ENCODE measurements at regions not wholly inside any gene's neighbourhood (a gene's known extent, or its start where the extent isn't known, plus 50 kb on each side); places are given as distances from the start of the nearest gene placed in this dataset.
A peak's percentile ranks its signal among the peaks of the same experiment; 100 is the strongest.

DNA sequence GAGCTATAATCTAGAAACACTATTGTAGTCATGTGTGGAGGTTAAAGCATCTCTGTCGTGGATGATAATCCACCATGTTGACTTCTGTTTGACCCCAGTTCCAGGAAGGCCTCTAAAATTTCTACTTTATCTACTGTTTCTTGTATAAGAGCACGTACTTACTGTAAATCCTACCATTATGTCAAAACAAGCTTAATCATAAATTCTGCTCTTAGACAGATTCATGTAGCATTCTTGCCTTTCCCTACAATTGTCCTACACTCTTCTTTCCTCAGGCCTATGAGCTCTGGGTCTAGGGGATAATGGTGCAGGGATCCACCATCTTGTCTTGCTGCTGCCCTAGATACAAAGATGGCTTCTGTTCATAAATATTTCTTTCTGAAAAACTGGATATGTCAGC is 2594.3 kb downstream of the ARAP2 start:
- no peak for DNase-seq (ENCODE audit: low read depth, low spot score)
- Histone ChIP-seq H3K4me2 (ENCODE audit: low read length) (no peak overlapping the region), H3K9me3 (ENCODE audit: control insufficient read depth in 1 of 2, insufficient read depth in 1 of 2, low read depth in 1 of 2, low read length in 2 of 2) (no peaks in the 10 kb centered on the region), H3K36me3 (ENCODE audit: control insufficient read depth in 1 of 2, insufficient read depth in 2 of 2, low read length in 2 of 2) (no peaks in the 10 kb centered on the region), H4K20me1 (ENCODE audit: insufficient read depth) (no peaks in the 10 kb centered on the region), H3K4me3 (replicated peaks in 1 of 2; ENCODE audit: low read depth in 1 of 2, low read length in 2 of 2) (no peak overlapping the region), H2AFZ (ENCODE audit: low read depth, low read length, poor library complexity, severe bottlenecking) (peak overlapping the region; percentile 13), H3K9ac (ENCODE audit: low read length) (no peak overlapping the region), H3K27me3 (ENCODE audit: insufficient read depth, low read length) (no peaks in the 10 kb centered on the region), H3K27ac (ENCODE audit: low read depth, low read length) (no peak overlapping the region), H3K79me2 (ENCODE audit: insufficient read depth, low read length) (no peaks in the 10 kb centered on the region), H3K9me2 (ENCODE audit: insufficient read depth) (no peaks in the 10 kb centered on the region), H3K4me1 (ENCODE audit: control insufficient read depth in 1 of 2, insufficient read depth in 2 of 2, low read length in 2 of 2) (no peaks in the 10 kb centered on the region)
- TF ChIP-seq SRF (IDR thresholded peaks at IDR 0.05; ENCODE audit: low read depth) = no peak
- no peak for TF ChIP-seq SIN3A (IDR thresholded peaks at IDR 0.05; ENCODE audit: low read depth)
- no peak for TF ChIP-seq CBX3 (IDR thresholded peaks at IDR 0.05; ENCODE audit: low read depth)
- TF ChIP-seq EZH2phosphoT487 (IDR thresholded peaks at IDR 0.05; ENCODE audit: borderline replicate concordance) = no peak
- ChIA-PET POLR2A (no interaction called here), RAD21 (ENCODE audit: low non-redundant PET in 1 of 2, low total read pairs in 2 of 2, uncharacterized antibody in 2 of 2, unreplicated experiment in 2 of 2) (no interaction called here), CTCF (interaction anchor here (1.5 kb wide), 1 partner anchor 1070 kb away, joined by 6 read pairs; no protein-coding TSS in a partner anchor)
- intact Hi-C loops (cut with micrococcal nuclease) = no loop called here
- ATAC-seq = no peak
- BruUV-seq (replicated peaks) = no TSS peak

DNA sequence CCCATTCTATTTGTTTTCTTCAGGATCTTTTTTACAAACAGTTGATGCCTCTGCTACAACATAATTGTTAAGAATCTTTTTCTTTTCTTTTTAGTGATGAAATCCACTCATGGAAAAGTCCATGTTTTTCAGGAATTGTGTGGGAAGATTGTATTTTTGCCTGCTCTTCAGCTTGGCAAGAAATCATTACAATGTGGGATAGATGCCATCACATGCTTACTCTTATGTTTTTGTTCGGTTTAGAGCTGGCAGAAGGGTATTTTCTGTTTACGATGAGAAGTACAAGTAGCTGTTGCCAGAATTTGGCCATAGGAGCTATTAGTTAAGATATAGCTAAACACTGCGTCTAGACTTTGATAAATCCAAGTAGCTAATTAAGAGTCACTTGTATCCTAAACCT is 2585.3 kb downstream of the ARAP2 start:
- Histone ChIP-seq H3K4me3 (replicated peaks in 1 of 2; ENCODE audit: low read depth in 1 of 2, low read length in 2 of 2) (no peak overlapping the region), H3K4me2 (ENCODE audit: low read length) (no peak overlapping the region), H2AFZ (ENCODE audit: low read depth, low read length, poor library complexity, severe bottlenecking) (no peak overlapping the region), H3K4me1 (ENCODE audit: control insufficient read depth in 1 of 2, insufficient read depth in 2 of 2, low read length in 2 of 2) (no peaks in the 10 kb centered on the region), H3K9ac (ENCODE audit: low read length) (no peak overlapping the region), H3K36me3 (ENCODE audit: control insufficient read depth in 1 of 2, insufficient read depth in 2 of 2, low read length in 2 of 2) (no peaks in the 10 kb centered on the region), H3K79me2 (ENCODE audit: insufficient read depth, low read length) (no peaks in the 10 kb centered on the region), H3K9me2 (ENCODE audit: insufficient read depth) (no peaks in the 10 kb centered on the region), H4K20me1 (ENCODE audit: insufficient read depth) (no peaks in the 10 kb centered on the region), H3K27ac (ENCODE audit: low read depth, low read length) (no peak overlapping the region), H3K9me3 (ENCODE audit: control insufficient read depth in 1 of 2, insufficient read depth in 1 of 2, low read depth in 1 of 2, low read length in 2 of 2) (no peaks in the 10 kb centered on the region; a peak in 1 of 4 replicates), H3K27me3 (ENCODE audit: insufficient read depth, low read length) (no peaks in the 10 kb centered on the region)
- intact Hi-C loops (cut with micrococcal nuclease) = loop anchor here (1.0 kb wide), 1 partner anchor 19 kb away; no protein-coding TSS in a partner anchor
- BruUV-seq (replicated peaks) = no TSS peak
- RAD21 ChIA-PET (ENCODE audit: low non-redundant PET in 1 of 2, low total read pairs in 2 of 2, uncharacterized antibody in 2 of 2, unreplicated experiment in 2 of 2) = no interaction called here
- DNase-seq (ENCODE audit: low read depth, low spot score) = no peak
- CTCF ChIA-PET = interaction anchor here (1.8 kb wide), 1 partner anchor 10 kb away, joined by 5 read pairs; no protein-coding TSS in a partner anchor
- no peak for ATAC-seq
- TF ChIP-seq FOSL1 (IDR thresholded peaks at IDR 0.05; ENCODE audit: low read depth) = no peak
- TF ChIP-seq EZH2 (IDR thresholded peaks at IDR 0.05) = no peak
- no peak for TF ChIP-seq SRF (IDR thresholded peaks at IDR 0.05; ENCODE audit: low read depth)
- TF ChIP-seq YY1 (IDR thresholded peaks at IDR 0.05; ENCODE audit: extremely low read depth, insufficient replicate concordance, low read depth, low read length) = no peak
- TF ChIP-seq SIN3A (IDR thresholded peaks at IDR 0.05; ENCODE audit: low read depth) = no peak
- TF ChIP-seq ZNF274 (IDR thresholded peaks at IDR 0.05; ENCODE audit: low read depth, low read length) = no peak
- no peak for TF ChIP-seq POLR2A (IDR thresholded peaks at IDR 0.05; ENCODE audit: borderline replicate concordance, extremely low read depth, insufficient read depth, insufficient read length)
- TF ChIP-seq ZFX (IDR thresholded peaks at IDR 0.05) = no peak
- no peak for TF ChIP-seq CBX3 (IDR thresholded peaks at IDR 0.05; ENCODE audit: low read depth)
- TF ChIP-seq, protein P1, sequence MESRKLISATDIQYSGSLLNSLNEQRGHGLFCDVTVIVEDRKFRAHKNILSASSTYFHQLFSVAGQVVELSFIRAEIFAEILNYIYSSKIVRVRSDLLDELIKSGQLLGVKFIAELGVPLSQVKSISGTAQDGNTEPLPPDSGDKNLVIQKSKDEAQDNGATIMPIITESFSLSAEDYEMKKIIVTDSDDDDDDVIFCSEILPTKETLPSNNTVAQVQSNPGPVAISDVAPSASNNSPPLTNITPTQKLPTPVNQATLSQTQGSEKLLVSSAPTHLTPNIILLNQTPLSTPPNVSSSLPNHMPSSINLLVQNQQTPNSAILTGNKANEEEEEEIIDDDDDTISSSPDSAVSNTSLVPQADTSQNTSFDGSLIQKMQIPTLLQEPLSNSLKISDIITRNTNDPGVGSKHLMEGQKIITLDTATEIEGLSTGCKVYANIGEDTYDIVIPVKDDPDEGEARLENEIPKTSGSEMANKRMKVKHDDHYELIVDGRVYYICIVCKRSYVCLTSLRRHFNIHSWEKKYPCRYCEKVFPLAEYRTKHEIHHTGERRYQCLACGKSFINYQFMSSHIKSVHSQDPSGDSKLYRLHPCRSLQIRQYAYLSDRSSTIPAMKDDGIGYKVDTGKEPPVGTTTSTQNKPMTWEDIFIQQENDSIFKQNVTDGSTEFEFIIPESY (IDR thresholded peaks at IDR 0.05; ENCODE audit: extremely low read depth, insufficient replicate concordance, low read length) = no peak
- TF ChIP-seq CEBPB (IDR thresholded peaks at IDR 0.05; ENCODE audit: low read depth) = no peak
- TF ChIP-seq POLR2AphosphoS5 (IDR thresholded peaks at IDR 0.05; ENCODE audit: low read depth, low read length) = no peak
- POLR2A ChIA-PET = no interaction called here

Measured in HCT116 (cell line).